ENCODE measurements at regions not wholly inside any gene's neighbourhood (a gene's known extent, or its start where the extent isn't known, plus 50 kb on each side); places are given as distances from the start of the nearest gene placed in this dataset.

GRCh38 chr5:68080282-68081050 is 135.1 kb upstream of the PIK3R1 start:
- TF ChIP-seq POLR2AphosphoS5 (IDR thresholded peaks at IDR 0.05; ENCODE audit: insufficient read depth in 1 of 2, low read depth in 1 of 2) (no peak), CTCF (IDR thresholded peaks at IDR 0.05) (no peak), POLR2A (IDR thresholded peaks at IDR 0.05) (no peak)

All from vagina (tissue), 2 donors.